GM20000 (cell line): ENCODE measurements at regions not wholly inside any gene's neighbourhood (a gene's known extent, or its start where the extent isn't known, plus 50 kb on each side); places are given as distances from the start of the nearest gene placed in this dataset.

Experiments
- DNase-seq: peaks from one replicate; pipeline ENCODE4 v3.0.0; 2012; ENCODE audit warnings: low spot score
- CTCF ChIP-seq: IDR thresholded peaks from 2 replicates; pipeline ENCODE4 v1.5.1; 2012; ENCODE audit warnings: mild to moderate bottlenecking, control low read depth; ENCODE audit errors: extremely low read depth, missing control alignments

GRCh38 chr4:136810626-136811025 lies 721.7 kb downstream of the PCDH18 start:
- TF ChIP-seq CTCF, result no peak
- DNase-seq, result no peak

GRCh38 chr4:136806844-136807243 lies 725.5 kb downstream of the PCDH18 start:
- DNase-seq, result no peak
- no peak for TF ChIP-seq CTCF

GRCh38 chr4:136805617-136806016 lies 726.7 kb downstream of the PCDH18 start:
- no peak for TF ChIP-seq CTCF
- no peak for DNase-seq

- no peak for TF ChIP-seq CTCF
- DNase-seq, result no peak
These were observed 728.9 kb downstream of the PCDH18 start for GRCh38 chr4:136803433-136803832.

- no peak for TF ChIP-seq CTCF
- no peak for DNase-seq
These were observed 732.0 kb downstream of the PCDH18 start for GRCh38 chr4:136800248-136800647.

- DNase-seq, result no peak
- TF ChIP-seq CTCF, result no peak
These were observed 735.3 kb downstream of the PCDH18 start for GRCh38 chr4:136796953-136797352.

- no peak for TF ChIP-seq CTCF
- no peak for DNase-seq
These were observed 738.4 kb downstream of the PCDH18 start for GRCh38 chr4:136793848-136794247.
